Dedifferentiated amniotic fluid mesenchymal stem cell (primary cell): ENCODE measurements at regions not wholly inside any gene's neighbourhood (a gene's known extent, or its start where the extent isn't known, plus 50 kb on each side); places are given as distances from the start of the nearest gene placed in this dataset.

Experiments
- DNase-seq: peaks from one replicate; pipeline ENCODE4 v3.0.0-alpha.2; 2016; ENCODE audit errors: extremely low spot score

DNA sequence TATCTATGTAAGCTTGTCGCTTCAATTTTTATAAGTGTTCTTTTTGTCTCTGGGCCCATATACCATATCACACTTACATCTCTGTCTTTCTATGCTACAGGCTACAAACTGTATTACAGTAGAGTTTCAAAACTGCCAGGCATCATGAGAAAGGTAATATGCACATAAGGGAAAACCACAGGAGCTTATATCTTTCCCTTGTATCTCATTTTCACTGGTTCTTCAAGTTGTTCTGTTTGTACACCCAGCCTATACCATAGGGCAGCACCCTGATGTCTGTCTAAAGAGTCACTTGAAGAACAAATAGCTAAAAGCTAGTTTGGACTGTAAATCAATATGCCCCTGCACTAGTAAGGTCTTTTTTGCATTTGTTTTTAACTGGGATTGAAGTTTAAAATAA, 366.7 kb downstream of the FIGN start:
- DNase-seq, result no peak

DNA sequence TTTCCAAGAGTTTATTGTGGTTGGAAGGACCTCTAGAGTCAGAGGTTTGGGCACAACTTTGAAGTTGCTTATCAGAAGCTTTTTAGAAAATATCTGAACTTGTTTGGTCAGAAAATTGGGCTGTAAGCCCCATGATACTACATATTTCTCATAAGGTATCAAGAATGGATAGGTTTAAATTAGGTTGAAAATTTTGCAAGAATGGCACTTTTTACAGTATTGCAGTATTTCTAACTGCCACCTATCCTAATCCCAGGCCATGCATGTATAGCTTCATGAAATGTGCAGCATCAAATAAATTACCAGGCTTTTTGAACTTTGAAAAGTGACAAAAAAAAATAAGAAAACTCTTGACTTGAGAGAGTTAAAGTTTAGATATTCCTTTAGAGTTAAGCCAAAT, 367.2 kb downstream of the FIGN start:
- DNase-seq, result no peak

DNA sequence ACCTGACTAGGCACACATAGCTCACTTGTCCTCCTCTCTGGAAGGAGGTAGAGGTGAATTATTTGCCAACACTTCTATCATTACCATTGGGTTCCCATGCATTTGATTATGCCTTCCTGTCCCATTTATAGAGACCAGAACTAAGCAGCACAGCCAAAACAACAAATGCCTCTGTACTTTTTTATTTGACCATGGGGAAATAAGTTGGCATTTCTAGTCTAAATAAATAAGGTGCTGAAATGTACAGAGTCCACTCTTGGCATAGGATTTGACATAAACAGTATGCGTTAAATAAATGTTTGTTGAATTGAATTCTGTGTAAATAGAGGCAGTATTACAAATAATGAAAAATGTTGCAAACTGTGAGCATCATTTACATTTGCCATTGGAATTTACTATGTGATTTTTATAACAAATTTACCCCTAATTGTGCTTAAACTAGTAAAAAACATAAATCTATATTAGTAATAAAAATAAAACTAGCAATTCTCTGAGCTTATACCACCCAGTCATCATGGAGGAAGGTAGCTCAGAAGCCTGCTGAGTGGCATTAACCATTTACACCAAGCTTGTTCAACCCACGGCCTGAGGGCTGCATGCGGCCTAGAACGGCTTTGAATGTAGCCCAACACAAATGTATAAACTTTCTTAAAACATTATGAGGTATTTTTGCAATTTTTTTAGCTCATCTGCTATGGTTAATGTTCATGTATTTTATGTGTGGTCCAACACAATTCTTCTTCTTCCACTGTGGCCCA, 367.8 kb downstream of the FIGN start:
- DNase-seq, result no peak

DNA sequence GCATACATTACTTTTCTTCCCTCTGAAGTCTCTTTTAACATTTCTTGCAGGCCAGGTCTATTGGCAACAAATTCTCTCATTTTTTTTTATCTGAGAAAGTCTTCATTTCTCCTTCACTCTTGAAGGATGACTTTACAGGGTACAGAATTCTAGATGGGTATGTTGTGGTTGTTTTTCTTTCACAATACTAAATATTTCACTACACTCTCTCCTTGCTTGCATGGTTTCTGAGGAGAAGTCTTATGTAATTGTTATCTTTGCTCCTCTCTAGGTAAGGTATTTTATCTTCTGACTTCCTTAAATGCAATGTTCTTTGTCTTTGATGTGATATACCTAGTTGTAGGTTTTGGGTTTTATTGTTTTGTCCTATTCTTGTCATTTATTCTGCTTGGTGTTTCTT, 371.1 kb downstream of the FIGN start:
- no peak for DNase-seq

DNA sequence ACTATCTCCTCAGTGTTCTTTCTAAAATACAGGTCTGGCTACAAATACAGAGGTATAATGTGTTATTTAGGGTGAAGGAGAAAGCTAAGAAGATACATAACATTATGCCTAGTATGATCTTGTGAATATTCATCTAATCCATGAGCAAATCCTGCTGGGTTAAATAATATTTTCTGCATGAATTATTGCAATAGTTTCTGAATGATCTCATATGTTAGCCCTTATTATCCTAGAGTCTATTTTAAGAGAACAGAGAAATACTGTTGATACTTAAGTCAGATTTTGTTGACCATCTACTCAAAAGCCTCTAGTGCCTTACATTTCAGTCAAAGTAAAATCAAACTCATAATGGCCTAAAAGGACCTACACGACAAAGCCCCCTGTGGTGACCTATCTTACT, 382.3 kb downstream of the FIGN start:
- DNase-seq, result no peak

DNA sequence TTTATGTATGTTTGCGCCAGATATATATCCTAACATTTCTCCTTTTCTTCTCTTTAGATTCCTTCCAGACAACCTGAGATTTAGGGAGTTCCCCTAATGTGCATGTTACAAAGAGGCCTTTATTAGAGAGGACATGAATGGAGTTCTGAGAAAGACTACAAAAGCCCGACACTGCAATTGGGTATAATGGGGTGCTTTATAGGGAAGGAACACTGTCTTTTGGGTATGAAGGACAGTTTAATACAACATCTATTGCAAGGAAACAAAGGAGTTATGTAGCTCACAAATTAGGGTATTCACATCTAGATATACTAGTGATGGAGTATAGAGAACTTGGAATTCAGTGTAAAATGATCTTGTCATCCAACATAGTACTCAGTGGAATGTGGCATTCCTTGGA, 383.8 kb downstream of the FIGN start:
- no peak for DNase-seq

DNA sequence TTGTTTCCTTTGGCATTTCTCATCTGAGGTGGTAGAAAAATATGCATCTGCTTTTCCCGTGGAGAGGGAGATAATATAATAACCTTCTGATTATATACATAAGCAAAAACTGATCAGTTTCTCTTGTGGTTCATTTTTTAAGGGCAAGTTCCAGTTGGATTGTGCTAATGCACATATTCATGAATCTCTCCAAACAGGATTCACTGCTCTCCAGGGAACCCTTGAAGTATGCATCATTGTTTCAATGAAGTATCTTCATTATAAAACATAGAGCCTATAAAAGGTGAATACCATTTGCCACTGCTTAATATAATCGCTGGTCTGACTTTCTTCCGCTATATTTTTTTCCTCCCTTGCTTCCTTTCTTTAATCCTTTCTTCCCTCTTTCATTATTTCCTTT, 384.7 kb downstream of the FIGN start:
- no peak for DNase-seq

DNA sequence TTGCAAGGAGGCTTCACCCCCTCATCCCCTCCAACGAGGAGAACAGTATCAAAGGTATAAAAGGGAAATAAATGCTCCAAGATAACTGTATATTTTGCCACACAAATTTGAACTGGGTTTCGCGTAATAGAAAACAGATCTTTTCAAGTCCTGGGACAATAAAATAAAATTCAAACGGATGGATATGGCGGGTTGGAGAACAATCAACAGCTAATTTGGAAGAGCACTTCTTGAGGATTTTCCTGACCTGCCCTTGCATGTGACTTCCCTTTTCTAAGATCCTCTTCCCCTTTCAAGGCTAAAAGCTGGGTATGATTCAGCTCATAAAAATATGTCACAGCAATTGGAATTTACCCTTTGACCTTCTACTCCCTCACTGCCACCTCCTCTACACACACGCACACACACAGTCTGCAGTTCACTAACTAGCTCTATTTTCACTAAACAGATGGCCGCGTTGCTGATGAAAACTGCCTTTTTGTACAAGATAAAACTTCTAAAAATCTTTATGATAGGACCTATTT, 386.9 kb downstream of the FIGN start:
- peak; percentile 38 for DNase-seq

DNA sequence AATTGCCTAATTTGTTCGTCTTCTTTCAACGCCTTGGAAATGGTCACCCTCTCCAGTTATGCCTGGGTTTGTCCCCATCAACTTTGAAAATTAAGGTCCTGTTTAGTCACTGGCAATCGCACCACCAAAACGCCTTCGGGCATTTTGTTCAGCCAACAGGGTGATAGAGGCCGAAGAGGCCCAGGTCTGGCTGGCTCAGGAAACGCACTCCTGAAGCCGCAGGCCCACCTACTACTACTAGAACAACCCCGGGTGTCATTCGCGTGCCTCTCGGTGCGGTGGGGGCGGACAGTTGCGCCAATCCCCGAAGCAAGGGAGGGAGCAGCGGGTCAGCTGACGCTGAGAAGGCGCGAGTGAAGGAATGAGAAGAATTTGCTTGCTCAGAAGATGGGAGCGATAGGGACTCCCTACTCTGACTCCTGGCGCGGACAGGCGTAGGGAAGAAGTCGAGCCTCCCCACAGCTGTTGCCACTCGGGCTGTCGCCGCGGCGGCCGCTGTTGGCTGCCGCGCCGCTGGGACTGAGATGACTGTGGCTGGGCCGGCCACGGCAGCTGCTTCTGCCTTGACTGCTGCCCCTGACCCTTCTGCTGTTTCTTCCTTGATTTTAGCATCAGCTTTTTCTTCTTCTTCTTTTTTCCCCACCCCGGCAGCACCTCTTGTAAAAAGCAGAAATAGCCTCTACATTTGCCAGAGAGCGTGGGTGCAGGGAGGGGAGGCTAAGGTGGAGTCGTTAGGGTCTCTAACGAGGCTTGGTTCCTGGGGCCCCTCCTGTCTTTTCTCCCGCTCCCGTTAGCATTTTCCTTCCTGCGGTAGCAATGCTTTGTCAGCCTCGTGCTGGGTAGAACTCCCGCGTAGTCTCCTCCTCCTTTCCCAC, 387.6 kb downstream of the FIGN start:
- peak; percentile 93 for DNase-seq

DNA sequence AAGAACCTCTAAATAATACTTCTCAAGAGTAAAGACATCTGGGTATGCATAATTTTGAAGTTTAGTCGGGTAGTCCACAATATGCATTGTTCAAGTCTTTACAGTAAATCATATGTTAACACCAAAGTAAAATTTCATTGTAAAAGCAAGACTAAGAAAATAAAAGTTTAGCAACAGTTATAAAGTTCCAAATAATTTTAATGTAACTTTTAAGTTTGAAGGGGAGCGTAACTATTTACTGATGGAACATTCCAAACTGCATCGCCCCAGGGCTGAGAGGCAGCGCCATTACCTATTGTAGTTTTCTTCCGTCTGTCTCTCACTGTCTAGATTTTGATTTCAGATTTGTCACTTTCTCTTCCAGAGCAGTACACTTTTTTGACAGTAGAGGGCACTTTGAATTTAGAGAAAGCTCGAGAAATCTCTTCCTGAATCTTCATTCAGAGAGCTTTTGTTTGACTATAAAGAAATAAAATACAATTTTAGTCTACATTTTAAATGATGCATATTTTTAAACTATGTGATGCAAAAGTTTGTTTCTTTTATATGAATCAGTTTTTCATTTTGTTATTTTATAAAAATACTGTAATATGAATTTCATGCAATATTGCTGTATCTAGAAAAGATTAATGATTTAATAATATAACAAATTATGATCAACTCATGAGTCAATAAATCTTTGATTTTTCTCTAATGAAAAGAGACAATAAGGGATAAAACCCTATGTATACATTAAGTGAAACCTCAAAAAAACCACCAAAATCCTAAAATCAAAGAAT, 389.8 kb downstream of the FIGN start:
- peak; percentile 83 for DNase-seq

DNA sequence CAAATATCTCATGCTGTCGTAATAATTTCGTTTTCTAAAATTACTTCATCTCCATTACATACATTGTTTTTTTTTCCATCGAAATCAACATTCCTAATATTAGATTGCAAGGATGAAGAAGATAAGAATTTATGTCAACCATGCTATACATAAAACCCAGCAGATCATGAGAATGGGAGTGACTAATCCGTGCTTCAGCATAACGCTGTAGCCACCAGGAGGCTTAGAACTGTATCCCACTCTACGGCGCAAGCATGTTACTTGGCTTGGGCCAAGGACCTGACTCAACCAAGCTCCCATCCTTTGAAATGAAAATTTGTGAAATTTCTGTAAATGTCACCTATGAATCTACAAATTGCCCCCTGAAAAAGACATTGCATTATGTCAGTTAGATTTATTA, 392.5 kb downstream of the FIGN start:
- no peak for DNase-seq

DNA sequence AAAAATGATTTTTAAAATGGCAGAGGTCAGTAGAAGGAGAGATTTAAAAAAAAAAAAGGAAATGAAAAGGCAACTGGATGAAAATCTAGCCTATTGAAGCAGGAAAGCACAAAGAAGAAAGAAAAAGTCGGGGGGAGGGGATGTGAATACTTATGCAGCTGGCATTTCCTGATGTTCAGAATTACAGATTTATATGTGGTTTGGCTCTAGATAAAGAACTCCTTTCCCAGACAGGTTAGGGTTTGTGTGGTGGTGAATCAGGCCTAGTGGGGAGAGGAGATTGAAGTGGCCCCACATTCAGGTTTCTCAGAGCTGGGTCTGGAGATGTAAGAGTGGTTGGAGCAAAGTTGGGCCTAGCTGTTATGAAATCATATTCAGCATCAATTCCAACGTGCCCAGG, 394.4 kb downstream of the FIGN start:
- no peak for DNase-seq

DNA sequence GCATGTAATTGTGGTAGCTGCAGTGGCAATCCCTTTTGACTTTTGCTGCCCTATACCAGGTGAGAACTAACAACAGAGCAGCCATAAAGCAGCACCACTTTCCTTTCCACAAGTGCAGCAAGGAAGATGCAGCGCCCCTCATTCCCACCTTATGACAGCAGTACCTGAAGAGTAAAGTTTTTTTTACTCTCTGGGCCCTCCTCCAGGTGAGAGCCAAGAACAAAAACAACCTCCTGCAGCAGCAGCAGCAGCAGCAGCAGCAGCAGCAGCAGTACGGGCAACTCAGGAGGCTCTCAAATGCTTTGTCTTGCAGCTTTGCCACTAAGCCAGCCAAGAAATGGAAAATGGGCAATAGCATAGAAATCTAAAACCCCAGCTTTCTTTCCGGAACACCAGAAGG, 397.5 kb downstream of the FIGN start:
- no peak for DNase-seq

DNA sequence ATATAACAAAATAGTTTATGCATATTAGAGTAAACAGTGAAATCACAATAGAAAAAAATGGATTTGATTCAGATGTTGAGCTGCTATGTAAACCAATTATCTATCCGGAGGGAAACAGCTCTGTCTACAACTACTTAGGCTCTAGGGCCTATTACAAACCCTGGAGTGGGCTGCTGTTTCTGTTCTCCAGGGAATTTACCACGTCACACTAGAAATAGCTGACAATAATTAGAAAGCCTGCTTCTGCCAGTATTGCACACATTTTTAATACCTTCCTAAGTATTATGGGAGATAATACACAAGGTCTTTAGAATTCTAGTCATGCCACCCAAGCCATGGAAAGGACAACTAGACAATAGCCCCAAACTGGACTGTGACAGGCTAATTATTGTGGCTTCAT, 411.1 kb downstream of the FIGN start:
- DNase-seq, result no peak

DNA sequence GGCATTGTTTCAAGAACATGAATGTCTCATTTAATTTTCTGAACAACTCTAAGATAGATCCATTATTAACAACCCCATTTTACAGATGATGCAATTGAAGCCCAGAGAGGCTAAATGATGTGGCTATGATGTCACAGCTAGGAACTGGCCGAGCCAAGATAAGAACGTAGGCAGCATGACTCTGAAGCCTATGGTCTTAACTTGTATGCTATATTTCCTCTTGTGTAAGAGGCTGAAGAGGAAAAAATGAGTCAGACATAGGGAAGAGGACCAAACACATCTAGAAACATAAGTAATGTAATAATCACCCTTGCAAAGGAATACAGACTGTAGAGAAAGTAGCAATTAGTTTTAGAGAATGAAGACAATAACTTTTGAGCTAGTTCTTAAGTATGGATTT, 416.8 kb downstream of the FIGN start:
- no peak for DNase-seq

DNA sequence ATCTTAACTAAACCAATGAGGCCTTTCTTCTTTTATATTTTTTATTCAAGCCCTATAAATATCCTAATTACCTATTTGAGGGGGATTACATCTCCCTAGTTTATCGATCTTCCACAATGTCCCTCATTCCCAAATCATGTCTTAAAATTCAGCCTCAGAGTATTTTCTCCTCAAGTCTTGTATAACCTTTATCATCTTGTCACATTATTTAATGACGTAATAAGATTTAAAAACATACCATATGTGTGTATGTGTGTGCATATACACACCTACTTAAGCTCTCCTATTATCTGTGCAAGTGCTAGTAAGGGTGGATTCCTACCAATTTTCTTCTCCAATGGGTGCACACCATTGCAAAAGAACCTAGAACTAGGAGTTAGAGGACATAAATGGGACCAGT, 421.1 kb downstream of the FIGN start:
- no peak for DNase-seq

DNA sequence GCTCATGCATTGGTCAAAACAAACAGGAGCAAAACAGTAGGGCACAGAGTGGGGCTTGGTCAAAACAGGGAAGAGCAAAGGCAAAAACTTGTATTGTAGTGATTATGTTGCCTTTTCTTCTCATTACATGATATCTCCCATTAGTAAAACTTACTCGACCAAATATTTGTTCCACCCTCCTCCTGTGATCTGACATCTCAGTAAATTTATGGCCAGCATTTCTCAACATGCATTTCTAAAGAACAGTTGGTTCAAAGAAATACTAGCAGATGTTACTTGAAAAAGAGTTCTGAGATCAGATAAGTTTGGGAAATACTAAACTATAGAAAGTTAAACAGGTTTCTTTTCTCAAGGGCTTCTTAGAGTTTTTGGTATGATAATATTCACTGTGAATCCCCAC, 423.1 kb downstream of the FIGN start:
- DNase-seq, result no peak

DNA sequence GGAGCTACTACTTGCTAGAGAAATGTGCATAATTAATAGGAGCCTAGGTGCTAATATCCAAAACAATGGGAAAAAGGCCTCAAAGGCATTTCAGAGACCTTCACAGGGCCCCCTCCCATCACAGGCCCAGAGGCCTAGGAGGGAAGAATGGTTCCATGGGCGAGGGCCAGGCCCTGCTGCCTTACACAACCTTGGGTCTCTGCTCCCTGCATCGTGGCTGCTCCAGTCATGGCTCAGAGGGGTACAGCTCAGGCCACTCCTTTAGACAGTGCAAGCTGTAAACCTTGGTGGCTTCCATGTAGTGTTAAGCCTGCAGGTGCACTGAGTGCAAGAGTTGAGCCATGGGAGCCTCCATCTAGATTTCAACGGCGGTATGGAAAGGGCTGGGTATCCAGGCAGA, 429.2 kb downstream of the FIGN start:
- DNase-seq, result no peak

DNA sequence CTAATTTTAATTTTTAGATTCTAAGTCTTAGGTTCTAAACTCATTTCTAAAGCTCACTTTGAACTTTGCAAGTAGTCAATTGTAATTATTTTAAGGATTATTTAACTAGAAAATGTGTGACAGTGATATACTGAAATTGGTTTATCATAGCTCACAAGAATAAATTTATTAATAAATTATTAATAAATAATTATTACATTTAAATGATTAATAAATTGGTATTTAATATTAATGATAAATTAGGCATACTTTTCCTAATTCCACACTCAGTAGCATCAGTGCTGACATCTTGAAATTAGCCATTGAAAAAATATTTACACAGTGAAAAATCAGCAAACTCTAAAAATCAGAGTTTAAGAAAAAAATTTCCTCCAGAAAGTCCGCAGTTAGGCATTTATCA, 433.7 kb downstream of the FIGN start:
- no peak for DNase-seq

DNA sequence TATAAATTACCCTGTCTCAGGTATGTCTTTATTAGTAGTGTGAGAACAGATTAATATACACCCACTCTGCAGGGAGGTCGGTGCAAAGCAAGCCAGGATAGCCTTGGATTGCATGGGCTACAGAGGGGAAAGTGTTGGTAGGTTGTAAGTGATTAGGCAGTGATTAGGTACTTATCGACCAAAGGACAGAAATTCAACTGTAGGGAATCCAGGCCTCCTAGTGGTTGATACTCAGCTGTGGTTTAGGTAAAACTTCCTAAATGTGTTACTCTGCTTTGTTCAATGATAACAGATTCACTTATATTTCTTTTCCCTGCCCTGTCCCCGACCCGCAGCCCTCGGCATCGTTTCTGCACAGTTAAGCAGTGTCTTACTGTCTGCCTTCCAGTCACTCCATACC, 444.0 kb downstream of the FIGN start:
- DNase-seq, result no peak

DNA sequence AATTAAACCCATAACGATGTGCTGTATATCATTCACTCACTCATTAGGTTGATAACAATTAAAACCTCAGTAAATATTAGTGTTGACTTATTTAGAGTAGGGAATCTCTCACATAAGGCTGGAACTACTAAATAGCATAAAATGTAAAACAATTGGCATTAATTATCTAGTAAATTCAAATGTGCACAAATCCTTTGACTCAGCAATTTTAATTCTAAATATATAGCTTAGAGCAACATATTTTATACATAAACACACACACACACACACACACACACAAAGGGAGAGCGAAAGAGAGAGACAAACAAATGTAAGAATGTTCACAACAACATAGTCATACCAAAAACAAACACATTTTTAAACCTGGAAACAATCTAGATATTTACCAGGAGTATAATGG, 443.1 kb upstream of the KCNH7 start:
- no peak for DNase-seq

DNA sequence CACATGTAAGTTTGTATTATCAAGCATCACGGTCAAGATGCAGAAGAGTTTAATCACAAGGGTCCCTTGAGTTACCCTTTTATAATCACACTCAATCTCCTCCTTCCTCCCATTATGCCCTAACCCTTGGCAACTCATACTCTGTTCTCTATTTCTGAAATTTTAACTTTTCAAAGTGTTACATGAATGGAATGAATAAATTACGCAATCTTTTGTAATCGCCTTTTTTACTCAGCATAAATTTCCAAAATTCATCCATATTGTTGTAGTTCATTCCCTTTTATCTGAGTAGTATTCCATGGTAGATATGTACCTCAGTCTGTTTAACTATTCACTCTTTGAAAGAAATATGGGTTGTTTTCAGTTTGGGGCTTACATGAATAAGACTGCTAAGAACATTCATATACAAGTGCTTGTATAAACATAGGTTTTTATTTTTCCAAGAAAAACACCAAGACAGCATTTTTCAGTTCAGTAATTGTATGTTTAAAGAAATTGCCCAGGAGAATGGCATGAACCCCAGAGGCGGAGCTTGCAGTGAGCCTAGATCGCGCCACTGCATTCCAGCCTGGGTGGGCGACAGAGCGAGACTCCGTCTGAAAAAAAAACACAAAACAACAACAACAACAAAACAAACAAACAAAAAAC, 430.9 kb upstream of the KCNH7 start:
- DNase-seq, result no peak
